Pulmonary artery endothelial cell (primary cell): ENCODE measurements at regions not wholly inside any gene's neighbourhood (a gene's known extent, or its start where the extent isn't known, plus 50 kb on each side); places are given as distances from the start of the nearest gene placed in this dataset.
"Not testable (repeated sequence)": the region's sequence is repeated elsewhere in the genome, so short reads cannot be mapped to it uniquely, and the experiment has no call there.

Source experiments
- DNase-seq: peaks from one replicate; pipeline ENCODE4 v3.0.0-alpha.2; 2011; ENCODE audit warnings: low read depth, low spot score

DNA sequence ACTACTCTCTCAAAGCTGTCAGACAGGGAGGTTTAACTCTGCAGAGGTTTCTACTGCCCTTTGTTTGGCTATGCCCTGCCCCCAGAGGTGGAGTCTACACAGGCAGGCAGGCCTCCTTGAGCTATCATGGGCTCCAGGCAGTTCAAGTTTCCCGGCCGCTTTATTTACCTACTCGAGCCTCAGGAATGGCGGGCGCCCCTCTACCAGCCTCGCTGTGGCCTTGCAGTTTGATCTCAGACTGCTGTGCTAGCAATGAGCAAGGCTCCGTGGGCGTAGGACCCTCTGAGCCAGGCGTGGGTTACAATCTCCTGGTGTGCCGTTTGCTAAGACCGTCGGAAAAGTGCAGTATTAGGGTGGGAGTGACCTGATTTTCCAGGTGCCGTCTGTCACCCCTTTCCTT, 124.3 kb downstream of the PTCHD1 start:
- DNase-seq = not testable (repeated sequence)

DNA sequence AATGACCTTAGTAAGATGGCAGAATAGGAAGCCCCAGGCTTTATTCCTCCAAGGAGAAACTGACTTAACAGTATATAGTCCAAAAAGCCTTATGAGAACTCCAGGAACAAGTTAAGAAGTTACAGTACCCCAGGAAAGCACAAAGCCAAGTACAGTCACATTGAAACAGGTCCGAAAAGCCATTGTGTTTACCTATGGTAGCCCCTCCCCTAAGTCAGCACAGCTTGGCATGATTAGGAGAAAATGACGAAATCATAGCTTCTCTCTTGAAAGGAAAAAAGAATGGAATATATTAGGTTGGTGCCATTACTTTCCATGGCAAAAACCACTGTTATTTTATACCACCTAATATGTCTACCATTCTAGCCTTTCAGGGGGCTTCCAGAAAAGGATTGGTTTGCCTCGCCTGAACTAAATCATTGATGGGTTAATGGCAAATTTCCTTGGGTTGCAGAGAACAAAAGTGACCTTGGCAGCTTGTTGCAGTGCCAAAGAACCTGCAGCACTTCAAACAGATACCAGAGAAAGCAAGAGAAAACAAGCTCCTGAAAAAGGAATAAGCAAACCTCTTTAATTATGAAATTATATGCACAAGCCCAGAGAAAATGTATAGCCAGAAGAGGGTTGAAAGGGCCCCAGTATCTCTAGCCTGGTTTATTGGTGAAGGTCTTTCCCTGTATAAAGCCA, 130.6 kb downstream of the PTCHD1 start:
- DNase-seq = no peak

DNA sequence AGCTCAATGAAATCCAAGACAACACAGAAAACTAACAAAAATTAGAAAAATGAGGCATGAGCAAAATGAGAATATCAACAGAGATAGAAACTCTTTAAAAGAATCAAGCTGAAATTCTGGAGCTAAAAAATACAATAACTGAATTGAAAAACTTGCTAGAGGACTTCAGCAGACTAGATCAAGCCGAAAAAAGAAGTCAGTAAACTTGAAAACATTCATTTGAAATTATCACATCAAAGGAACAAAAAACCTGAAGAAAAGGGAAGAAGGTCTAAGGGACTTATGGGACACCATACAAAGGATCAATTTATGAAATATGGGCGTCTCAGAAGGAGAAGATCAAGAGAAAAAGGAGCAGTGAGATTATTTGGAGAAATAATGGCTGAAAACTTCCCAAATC, 131.3 kb downstream of the PTCHD1 start:
- no peak for DNase-seq

DNA sequence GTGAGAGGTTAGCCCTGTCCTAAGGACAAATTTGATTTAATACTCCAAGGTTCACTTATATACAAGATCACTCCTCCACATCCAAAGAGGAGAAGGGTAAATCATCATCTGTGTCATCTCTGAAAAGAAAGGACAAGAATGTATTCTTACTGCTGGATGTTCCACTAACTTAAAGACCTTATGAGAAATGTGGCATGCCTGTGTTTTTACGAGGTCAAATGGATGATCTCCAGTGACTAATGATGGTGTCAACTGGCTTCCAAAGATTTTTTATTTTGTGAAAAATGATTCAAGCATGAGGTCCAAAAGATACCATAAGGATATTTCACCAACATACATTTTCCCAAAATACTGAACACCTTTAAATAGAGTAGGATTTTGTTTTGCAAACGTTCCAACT, 143.4 kb downstream of the PTCHD1 start:
- DNase-seq = no peak

DNA sequence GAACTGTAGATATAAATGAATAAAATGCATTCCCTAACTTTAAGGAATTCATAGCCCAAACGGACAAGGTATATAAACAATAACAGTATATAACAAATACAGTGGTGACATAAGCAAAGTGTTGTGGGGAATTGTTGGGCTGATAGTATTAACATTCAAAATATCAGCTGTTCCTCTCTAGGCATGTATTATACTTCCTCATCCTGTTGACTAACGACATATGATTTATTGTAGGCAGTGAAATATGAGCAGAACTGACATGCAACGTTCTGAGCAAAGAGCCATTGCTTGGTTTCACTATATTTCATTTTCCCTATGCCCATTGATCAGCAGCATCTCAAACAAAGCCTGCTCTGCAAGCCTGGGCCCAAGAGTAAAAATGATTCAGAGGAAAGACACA, 143.9 kb downstream of the PTCHD1 start:
- DNase-seq = no peak

DNA sequence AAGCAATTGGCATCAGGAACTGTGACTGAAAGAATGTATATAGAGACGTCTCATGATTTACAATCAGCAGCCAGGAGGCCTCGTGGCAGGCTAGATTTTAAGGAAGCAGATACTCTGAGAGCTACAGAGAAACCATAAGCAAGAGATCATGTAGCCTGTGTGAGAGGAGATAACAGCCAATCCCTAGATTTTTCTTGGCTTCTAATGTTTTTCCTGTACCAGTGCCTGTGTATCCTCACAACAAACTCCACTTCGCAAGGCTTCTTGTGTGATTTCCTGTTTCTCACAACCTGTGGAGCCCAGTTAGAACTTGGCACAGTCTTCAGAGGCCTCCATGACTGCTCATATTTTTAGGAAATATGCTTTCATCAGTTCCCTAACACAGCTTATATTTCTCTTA, 147.9 kb downstream of the PTCHD1 start:
- DNase-seq = no peak

DNA sequence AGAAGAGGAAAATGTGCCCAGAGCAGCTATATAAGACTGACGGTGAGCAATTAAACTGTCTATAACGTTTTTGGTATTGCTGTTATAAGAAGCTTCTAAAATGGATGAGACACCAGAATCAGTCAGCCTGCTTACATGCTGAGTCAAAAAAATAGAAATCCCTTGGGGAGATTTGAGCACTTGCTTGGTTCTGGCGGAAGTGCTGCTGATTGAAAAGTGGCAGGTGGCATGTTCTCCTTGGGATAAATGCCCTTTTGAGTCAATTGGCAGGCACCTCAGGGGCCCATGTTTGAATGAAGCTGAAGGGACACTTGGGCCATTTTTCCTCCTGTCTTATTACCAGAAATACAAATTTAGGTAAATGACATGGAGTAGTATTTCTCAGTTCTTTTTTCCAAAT, 148.7 kb downstream of the PTCHD1 start:
- no peak for DNase-seq

DNA sequence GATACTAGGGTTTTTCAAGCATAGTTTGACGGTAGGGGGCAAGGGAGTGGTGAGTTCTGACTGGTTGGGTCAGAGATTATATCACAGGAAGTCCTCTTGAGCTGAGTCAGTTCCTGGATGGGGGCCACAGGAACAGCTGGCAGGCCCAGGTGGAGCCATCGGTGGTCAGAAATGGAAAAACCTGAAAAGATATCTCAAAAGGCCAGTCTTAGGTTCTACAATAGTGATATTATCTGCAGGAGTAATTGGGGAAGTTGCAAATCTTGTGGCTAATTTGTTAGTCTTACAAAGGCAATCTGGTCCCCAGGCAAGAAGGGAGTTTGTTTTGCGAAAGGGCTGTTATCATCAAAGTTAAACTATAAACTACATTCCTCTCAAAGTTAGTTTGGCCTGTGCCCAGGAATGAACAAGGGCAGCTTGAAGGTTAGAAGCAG, 159.3 kb downstream of the PTCHD1 start:
- DNase-seq = no peak

DNA sequence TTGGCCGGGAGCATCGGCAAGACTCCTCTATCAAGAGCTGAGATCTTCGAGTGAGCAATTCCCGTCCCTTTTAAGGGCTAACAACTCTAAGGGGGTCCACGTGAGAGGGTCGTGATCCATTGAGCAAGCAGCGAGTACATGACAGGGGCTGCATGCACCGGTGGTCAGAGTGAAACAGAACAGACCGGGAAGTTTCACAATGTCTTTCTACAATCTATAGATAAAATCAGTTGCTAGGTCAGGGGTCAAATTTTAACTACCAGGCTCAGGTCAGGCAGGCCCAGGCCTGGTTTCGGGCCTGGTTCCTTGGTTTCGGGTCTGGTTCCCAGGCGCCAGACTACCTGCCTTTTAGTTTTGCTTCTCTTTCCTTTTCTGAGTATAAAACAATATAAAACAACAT, 160.1 kb downstream of the PTCHD1 start:
- no peak for DNase-seq

DNA sequence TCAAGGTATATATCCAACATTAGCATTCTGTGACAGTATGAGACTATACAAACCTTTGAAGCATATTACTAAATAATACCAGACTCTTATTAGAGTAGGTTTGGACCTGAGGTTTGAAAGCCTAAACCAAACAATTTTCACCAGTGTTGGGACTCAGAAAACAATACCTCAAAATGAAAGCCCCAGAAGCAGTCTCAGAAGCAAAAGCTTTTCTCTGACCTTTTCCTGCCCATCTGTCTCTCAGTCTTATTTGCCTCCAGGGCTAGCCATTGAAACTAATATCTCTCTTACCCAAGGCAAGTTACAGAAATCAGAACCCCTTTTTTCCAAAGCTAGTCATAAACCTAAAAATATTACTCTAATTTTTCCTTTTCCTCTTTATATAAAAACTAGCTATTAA, 163.3 kb downstream of the PTCHD1 start:
- DNase-seq = no peak

DNA sequence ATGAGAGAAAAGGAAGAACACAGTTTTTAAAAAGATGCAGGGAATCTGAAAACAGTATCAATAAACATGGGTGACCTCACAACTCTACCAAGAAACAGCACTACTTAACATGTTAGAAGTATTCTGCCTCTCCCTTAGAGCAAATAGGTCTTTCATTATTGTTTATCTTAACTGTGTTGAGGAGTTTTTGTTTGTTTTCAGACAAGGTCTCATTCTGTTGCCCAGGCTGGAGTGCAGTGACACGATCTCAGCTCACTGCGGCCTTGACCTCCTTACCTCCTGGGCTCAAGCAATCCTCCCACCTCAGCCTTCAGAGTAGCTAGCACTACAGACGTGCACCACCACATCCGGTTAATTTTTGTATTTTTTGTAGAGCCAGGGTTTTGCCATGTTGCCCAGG, 165.3 kb upstream of the PRDX4 start:
- DNase-seq = no peak

DNA sequence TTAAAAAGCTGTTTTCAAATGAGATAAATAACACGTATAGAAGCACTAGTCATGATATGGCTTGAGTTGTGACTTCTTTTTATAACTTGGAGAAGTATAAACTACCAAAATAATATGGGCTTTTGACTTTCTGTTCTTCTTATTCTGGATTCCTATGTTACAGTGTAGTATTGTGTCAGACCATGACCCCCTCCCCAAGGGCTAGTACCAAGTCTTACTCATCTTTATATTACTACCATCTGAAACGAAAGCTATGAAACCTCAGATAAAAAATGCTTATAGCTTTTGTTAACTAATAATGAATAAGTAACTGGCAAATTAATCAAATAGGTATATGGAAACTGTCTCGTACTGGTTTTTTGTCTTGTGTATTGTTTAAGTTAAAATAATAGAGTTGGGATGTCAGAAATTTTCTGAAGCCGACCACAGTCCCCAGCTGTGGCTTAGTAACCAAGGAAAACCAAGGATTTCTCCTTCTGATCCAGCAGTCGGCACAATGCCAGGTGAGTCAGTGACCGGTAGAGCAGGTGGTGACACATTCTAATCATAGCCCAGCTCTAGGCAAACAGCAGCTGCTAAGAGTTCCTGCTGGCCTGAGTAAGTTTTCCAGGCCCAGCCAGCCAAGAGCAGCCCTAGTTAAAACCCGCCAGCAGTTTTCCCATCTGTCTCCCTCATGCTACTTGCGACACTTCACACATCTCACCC, 163.3 kb upstream of the PRDX4 start:
- peak; percentile 39 for DNase-seq

DNA sequence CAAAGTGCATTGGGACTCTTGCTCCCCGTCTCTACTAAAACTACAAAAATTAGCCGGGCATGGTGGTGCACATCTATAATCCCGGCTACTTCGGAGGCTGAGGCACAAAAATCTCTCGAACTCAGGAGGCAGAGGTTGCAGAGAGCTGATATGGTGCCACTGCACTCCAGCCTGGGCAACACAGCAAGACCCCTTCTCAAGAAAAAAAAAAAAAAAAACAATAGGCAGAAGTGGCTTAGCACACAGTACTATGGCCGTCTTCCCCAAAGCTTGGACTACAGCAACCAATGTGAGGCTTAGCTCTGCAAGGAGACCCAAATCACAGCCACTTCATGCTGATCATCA, 162.8 kb upstream of the PRDX4 start:
- no peak for DNase-seq

DNA sequence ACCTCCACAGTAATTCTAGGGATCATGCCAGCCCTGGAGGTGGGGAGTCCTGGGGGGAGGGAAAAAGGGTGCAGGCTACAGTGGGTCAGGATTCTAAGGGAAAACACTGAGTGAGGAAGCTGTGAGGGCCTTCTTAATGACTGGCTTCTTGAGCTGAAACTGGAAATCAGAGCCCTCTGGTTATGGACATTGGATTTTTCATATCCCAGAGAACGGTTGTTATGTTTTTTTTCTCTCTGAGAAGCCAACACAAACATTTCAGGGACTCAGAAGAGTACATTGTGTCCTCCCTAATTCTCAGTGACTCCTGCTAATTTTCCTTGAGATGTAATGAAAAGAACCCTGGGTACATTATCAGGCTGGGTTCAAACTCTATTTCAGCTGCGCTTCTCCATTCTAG, 162.4 kb upstream of the PRDX4 start:
- no peak for DNase-seq

DNA sequence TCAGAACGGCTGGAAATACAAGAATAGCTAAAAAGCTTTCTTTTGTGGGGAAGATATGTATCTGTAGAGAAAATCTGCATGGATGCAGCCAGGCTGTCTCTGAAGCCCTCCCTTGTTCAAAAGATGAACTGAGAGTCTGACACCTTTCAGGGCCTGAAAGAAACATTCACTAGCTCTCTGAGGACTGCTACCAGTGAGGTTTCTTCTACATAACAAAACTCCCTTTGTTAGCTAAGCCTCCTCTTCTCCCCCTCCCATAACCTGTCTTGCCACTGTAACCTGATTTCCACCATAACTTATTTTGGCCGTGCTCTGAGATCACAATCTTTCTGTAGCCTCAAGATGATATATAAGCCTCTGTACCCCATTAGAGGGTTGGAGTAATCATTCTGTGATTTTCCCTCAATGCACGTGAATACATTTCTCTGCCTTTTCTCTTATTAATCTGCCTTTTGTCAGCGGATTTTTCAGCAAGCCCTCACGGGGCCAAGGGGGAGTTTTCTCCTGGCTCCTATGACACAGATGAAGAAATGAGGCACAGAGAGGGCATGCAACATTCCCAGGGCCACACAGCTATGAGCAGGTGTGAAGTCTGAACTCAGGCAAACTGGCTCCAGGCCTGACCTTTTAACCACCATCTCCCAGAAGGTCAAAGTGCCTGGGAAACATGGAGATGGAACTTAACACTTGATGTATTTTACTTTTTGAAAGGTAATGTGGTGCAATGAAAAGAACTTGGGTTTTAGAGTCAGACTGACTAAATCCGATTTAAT, 161.6 kb upstream of the PRDX4 start:
- no peak for DNase-seq

DNA sequence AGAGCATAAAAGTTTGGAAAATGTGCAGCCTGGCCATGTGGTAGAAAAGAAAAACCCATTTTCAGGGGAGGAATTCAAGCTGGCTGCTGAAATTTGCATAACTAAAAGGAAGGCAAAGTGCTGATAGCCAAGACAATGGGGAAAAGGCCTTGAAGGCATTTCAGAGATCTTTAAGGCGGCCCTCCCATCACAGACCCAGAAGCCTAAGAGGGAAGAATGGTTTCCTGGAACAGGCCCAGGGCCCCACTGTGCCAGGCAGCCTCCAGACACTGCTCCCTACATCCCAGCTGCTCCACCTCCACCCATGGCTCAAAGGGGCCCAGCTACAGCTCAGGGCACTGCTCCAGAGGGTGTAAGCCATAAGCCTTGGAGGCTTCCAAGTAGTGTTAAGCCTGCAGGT, 158.0 kb upstream of the PRDX4 start:
- no peak for DNase-seq

DNA sequence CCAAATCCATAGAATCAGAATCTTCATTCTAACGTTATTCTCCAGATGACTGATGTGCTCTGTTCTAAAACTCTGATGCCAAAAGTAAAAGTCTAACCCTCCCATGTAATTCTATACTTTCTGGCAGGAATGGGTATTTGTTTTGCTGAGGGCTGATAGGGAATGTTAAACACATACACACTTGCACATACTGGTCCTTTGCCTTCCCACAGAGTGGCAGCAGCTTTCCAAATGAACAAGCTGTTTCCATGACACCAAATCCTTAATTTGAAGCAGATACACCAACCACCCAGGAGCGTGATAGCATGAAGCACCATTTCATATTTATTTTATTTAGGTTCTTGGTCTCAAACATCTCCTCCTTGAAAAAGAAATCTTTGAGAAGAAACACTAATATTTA, 155.5 kb upstream of the PRDX4 start:
- DNase-seq = no peak

DNA sequence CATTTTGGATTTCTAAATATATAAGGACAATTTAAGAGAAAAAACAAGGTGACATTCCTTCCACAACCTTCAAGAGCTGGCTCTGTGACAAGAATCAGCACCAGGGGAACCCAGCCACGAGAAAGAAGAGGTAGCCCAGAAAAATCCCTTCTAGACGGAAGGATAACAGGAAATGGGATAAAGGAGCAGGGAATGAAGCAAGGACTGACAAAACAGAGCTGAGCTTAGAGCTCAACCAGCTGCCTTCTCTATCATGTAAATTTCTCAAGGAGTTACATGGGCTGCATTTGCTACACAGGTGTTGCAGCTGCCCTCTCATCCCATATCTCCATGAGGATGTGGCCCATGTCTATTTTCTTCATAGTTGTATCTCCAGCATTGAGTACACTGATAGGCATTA, 154.2 kb upstream of the PRDX4 start:
- no peak for DNase-seq

DNA sequence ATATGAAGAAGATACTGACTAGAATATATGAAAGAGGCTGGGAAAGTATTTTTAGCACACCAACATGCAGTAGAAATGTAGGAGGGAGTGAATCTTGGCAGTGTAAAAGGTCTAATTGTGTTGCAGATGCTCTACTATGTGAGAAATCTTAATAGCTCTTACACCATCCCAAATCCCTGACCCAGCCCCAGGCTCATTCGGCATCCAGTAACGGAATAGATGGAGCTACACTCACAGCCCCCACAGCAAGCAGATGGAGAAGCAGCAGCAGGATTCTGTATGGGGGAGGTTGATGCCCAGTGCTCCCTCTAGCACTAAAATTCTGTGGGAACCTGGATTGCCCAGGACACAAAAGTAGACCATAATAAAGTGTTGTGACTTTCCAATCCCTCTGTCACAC, 153.2 kb upstream of the PRDX4 start:
- no peak for DNase-seq

DNA sequence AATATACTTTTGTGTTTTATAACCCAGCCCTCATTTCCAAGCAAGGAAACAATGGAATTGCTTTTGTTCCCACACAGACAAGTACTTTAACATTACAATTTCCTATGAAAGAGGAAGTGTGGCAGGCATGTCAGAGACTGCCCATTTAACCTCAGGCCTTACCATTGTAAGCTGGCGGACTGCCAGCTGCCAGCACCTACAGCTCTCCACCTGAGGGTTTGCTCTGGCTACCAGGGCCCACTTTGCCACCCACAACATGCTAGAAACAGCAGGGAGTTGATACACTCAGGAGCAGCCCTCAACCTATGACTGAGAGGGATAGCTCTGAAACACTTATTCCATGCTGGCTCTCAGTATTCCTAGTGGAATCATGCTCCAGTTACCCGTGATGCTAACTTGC, 152.3 kb upstream of the PRDX4 start:
- DNase-seq = no peak

DNA sequence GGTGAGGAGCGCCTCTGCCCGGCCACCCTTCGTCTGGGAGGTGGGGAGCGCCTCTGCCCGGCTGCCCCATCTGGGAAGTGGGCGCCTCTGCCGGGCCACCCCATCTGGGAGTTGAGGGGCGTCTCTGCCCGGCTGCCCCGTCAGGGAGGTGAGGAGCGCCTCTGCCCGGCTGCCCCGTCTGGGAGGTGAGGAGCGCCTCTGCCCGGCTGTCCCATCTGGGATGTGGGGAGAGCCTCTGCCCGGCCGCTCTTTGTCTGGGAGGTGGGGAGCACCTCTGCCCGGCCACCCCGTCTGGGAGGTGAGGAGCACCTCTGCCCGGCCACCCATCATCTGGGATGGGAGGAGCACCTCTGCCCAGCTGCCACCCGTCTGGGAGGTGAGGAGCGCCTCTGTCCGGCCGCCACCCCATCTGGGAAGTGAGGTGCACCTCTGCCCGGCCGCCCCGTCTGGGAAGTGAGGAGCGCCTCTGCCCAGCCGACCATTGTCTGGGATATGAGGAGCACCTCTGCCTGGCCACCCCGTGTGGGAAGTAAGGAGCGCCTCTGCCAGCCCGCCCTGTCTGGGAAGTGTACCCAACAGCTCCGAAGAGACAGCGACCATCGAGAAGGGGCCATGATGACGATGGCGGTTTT, 144.2 kb upstream of the PRDX4 start:
- DNase-seq = not testable (repeated sequence)

DNA sequence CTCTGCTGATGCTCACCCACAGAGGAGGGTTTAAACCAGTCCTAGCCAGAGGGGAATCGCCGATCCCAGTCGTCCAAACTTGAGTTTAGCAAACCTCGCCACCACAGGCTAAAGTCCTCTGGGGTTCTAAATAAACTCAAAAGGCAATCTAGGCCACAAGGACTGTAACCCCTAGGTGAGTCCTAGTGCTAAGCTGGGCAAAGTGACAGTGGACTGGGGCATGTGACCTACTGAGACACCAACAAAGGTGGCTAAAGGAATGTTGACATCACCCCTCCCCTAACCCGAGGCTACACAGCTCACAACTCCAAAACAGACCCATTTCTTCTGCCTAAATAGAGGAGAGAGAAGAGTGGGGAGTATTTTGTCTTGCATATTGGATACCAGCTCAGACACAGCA, 142.8 kb upstream of the PRDX4 start:
- DNase-seq = no peak
